AG09319 (cell line): ENCODE measurements at regions not wholly inside any gene's neighbourhood (a gene's known extent, or its start where the extent isn't known, plus 50 kb on each side); places are given as distances from the start of the nearest gene placed in this dataset.

Experiments
- DNase-seq: peaks from one replicate; pipeline ENCODE4 v3.0.0-alpha.2; 2010; ENCODE audit warnings: low read depth; ENCODE audit errors: extremely low read depth
- TF ChIP-seq, protein P1 (sequence below): IDR thresholded peaks from 2 replicates; pipeline ENCODE4 v1.5.1; 2011; ENCODE audit warnings: low read depth, mild to moderate bottlenecking, inconsistent platforms, low read length, moderate library complexity

DNA sequence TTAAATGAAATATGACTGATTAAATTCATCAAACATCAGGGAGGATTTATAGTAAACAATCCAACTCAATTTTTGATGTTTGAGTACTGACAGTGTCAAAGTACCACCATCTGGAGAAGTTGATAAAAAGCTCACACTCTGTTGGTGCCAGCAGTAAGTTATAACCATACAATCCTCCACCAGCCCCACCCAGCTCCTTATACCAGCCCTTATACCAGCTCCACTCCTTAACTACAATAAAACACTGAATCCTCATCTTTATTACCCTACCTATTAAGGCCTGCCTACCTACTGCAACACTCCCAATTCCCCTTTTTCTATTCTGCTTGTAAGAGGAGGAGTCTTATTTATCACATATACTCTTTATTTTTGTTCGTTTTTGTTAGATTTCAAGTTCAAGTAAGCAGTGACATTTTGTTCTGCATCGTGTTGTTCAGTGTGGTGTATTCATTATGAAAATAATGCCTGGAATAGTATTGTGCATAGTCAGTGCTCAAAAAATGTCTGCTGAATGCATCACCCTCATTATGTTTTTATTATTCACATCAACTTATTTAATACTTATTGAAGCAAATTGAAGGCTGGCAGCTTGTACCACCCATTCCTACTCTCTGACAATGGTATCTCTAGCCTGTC is 954.7 kb upstream of the ADGRB3 start:
- no peak for DNase-seq
- TF ChIP-seq, protein P1, sequence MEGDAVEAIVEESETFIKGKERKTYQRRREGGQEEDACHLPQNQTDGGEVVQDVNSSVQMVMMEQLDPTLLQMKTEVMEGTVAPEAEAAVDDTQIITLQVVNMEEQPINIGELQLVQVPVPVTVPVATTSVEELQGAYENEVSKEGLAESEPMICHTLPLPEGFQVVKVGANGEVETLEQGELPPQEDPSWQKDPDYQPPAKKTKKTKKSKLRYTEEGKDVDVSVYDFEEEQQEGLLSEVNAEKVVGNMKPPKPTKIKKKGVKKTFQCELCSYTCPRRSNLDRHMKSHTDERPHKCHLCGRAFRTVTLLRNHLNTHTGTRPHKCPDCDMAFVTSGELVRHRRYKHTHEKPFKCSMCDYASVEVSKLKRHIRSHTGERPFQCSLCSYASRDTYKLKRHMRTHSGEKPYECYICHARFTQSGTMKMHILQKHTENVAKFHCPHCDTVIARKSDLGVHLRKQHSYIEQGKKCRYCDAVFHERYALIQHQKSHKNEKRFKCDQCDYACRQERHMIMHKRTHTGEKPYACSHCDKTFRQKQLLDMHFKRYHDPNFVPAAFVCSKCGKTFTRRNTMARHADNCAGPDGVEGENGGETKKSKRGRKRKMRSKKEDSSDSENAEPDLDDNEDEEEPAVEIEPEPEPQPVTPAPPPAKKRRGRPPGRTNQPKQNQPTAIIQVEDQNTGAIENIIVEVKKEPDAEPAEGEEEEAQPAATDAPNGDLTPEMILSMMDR: no peak

DNA sequence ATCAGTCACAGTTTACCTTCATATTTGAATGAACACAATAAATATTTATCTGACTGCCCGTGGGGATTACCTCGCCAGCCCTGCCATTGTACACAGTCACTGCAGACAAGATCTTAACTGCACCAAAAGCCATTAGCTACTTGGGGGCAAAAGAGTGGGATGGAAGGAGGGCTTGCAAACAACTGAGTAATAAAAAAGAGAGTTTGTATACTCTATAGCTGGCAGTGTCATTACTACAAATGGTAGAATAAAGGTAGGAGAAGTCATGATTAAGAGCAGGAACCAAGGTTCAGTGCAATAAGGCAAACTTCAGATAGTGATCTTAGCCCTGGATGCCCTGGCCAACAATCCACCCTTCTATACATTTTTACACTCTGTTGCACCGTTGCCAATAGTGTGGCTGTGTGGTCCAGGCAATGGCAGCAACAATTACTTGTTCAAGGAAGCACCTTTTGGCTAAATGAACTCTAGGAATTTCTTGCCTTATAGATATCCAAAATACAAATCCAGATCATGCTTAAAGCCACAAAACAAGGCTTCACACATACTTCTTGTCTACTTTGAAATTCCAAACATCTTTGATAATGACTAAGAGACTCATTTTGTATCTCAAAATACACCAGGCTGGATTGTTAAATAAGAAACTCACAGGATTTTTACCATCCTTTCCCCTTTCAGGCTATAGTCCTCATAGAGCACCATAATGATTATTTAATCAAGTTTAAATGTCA is 955.4 kb upstream of the ADGRB3 start:
- TF ChIP-seq, protein P1: no peak
- no peak for DNase-seq

DNA sequence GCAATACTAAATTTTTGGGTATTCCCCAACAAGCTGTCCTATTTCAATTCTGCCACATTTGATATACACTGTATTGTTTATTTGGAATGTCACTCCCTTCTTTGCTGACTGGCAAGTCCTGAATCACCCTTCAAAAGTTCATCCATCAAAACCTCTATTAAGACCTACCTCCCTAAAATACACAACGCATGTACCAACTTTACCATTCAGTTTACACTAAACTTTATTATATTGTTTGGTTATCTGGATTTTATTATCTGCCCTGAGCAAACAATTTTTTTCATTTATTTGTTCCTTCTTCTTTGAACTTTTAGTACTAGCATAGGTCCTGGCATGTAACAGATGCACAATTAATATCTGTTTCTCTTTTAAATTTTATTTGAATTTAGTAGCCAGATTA is 958.2 kb upstream of the ADGRB3 start:
- TF ChIP-seq, protein P1: no peak

DNA sequence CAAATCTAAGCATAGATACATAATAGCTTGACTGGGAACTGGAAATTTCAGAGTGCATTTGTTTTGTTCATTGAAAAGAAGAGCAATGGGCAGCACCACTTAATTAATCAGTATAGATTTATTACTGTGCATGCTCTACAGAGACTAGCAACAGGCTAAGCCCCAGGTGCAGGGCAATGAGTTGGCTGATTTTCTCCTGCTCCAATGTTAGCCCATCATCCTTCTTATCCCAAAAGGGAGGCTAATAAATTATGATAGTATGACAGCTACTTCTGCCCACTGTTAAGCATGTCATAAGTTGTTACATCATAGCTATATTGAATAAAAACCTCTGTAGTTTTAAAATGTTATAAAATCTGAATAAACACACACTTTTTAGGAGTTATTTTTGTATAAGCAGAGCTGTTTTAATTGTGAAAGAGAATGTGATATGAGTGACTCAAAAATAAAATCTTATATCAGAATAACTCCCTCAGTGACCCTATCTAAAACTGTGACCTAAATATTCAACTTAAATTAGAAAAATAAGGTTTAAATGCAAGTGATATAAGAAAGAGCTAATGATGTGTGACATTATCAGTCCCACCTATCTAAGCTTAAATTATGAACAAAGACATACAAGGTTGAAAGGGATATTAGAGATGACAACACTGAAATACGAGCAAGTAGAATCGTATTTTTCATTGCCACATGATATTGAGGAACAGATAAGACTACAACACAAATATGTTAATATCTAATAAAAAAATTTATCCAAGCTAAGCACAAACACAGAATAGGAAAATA is 967.3 kb upstream of the ADGRB3 start:
- TF ChIP-seq, protein P1: no peak
- DNase-seq: no peak

More for the DNA sequence above, 958.2 kb upstream of the ADGRB3 start:
- DNase-seq: no peak

GRCh38 chr6:67666177-67666964 is 968.7 kb upstream of the ADGRB3 start:
- TF ChIP-seq, protein P1: no peak
- no peak for DNase-seq

GRCh38 chr6:67664942-67665341 is 970.1 kb upstream of the ADGRB3 start:
- TF ChIP-seq, protein P1: no peak
- no peak for DNase-seq
